HL-60 (cell line): ENCODE measurements at regions not wholly inside any gene's neighbourhood (a gene's known extent, or its start where the extent isn't known, plus 50 kb on each side); places are given as distances from the start of the nearest gene placed in this dataset.

Experiments used
- DNase-seq, 2 experiments: peaks; one replicate each; pipeline ENCODE4 v3.0.0-alpha.2; 2010 to 2020; ENCODE audit warnings: low read depth in 1 of 2, low spot score in 1 of 2
- H3K27ac ChIP-seq: fragments of 250-450 bp; sonication (Bioruptor Pico); replicated peaks from 2 replicates; pipeline ENCODE4 v1.5.1; 2020; ENCODE audit warnings: mild to moderate bottlenecking, moderate library complexity
- H3K27me3 ChIP-seq: fragments of 250-450 bp; sonication (Bioruptor Pico); 2 replicates; pipeline ENCODE4 v1.5.1; 2021; ENCODE audit warnings: mild to moderate bottlenecking, moderate library complexity; ENCODE audit not compliant: insufficient read depth, poor library complexity, severe bottlenecking
- H3K4me3 ChIP-seq: replicated peaks from 2 replicates; pipeline ENCODE4 v1.5.1; 2011; ENCODE audit warnings: mild to moderate bottlenecking, control low read depth, low read length; ENCODE audit not compliant: insufficient read depth
- GABPA ChIP-seq: IDR thresholded peaks from 2 replicates; pipeline ENCODE4 v1.6.1; 2012; ENCODE audit warnings: low read depth
- POLR2AphosphoS5 ChIP-seq: IDR thresholded peaks from 2 replicates; pipeline ENCODE4 v1.6.1; 2012; ENCODE audit warnings: low read depth
- SPI1 ChIP-seq: IDR thresholded peaks from 2 replicates; pipeline ENCODE4 v1.6.1; 2012; ENCODE audit warnings: low read depth, mild to moderate bottlenecking, borderline replicate concordance
- TF ChIP-seq, protein P1 (sequence below): IDR thresholded peaks from one replicate; pipeline ENCODE4 v1.5.1; 2011; ENCODE audit warnings: low read length, control low read depth, inconsistent platforms; ENCODE audit not compliant: insufficient read depth
- TF ChIP-seq, protein P2 (sequence below): IDR thresholded peaks from 2 replicates; pipeline ENCODE4 v1.6.1; 2012; ENCODE audit warnings: low read depth; ENCODE audit not compliant: insufficient replicate concordance

DNA sequence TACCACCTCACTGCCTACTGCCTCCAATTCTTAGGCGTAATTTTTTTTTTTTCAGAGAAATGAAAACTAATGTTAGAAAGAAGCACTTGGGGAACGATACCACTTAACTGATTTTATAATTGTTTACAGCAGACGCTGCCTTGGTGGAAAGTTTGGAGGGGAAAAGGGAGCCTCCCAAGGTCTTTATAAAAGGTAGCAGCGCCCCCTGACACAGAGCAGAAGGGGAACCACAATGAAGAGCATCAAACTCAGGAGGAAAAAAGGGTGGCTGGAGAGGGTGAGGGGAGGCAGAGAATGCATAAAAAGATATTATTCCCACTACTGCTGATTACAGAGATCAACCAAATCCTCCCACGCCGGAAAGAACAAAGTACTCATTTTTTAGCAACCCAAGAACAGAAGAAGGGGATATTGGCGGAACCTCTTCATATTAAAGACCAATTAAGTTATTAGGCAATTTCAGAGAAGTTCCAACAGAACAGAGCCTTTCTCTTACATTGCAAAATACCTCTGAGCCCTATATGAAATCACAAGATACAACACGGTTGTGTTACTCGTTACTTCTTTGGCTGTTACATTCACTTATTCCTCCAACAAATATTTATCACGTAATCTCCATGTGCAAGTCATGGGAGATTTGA lies 135.8 kb downstream of the TEX36 start:
- Histone ChIP-seq H3K4me3 (no peak overlapping the region), H3K27me3 (no peaks in the 10 kb centered on the region), H3K27ac (no peak overlapping the region)
- DNase-seq = no peak
- TF ChIP-seq, protein P1, sequence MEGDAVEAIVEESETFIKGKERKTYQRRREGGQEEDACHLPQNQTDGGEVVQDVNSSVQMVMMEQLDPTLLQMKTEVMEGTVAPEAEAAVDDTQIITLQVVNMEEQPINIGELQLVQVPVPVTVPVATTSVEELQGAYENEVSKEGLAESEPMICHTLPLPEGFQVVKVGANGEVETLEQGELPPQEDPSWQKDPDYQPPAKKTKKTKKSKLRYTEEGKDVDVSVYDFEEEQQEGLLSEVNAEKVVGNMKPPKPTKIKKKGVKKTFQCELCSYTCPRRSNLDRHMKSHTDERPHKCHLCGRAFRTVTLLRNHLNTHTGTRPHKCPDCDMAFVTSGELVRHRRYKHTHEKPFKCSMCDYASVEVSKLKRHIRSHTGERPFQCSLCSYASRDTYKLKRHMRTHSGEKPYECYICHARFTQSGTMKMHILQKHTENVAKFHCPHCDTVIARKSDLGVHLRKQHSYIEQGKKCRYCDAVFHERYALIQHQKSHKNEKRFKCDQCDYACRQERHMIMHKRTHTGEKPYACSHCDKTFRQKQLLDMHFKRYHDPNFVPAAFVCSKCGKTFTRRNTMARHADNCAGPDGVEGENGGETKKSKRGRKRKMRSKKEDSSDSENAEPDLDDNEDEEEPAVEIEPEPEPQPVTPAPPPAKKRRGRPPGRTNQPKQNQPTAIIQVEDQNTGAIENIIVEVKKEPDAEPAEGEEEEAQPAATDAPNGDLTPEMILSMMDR = no peak
- TF ChIP-seq SPI1 (no peak), GABPA (no peak), POLR2AphosphoS5 (no peak)
- TF ChIP-seq, protein P2, sequence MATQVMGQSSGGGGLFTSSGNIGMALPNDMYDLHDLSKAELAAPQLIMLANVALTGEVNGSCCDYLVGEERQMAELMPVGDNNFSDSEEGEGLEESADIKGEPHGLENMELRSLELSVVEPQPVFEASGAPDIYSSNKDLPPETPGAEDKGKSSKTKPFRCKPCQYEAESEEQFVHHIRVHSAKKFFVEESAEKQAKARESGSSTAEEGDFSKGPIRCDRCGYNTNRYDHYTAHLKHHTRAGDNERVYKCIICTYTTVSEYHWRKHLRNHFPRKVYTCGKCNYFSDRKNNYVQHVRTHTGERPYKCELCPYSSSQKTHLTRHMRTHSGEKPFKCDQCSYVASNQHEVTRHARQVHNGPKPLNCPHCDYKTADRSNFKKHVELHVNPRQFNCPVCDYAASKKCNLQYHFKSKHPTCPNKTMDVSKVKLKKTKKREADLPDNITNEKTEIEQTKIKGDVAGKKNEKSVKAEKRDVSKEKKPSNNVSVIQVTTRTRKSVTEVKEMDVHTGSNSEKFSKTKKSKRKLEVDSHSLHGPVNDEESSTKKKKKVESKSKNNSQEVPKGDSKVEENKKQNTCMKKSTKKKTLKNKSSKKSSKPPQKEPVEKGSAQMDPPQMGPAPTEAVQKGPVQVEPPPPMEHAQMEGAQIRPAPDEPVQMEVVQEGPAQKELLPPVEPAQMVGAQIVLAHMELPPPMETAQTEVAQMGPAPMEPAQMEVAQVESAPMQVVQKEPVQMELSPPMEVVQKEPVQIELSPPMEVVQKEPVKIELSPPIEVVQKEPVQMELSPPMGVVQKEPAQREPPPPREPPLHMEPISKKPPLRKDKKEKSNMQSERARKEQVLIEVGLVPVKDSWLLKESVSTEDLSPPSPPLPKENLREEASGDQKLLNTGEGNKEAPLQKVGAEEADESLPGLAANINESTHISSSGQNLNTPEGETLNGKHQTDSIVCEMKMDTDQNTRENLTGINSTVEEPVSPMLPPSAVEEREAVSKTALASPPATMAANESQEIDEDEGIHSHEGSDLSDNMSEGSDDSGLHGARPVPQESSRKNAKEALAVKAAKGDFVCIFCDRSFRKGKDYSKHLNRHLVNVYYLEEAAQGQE = no peak

DNA sequence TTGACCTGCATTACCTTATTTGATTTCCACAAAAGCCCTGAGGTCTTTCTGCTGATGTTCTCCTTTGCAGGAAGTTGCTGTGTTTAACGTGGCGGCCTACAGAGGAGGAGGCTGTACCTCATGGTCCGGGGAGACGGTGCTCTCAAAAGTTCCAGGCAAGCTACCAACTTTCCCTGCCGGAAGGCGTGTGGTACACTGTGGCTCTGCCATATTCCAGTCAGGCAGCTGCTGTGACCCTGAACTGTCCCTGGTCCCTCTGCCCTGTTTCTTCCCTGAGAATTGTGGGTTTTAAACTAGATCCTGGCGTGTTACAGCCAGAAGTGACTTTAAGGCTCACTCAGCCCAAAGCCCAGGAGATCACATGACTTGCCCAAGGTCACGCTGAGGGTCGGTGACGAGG lies 139.2 kb downstream of the TEX36 start:
- peaks cover 3% of the 10 kb centered on the region for H3K27me3 ChIP-seq
- TF ChIP-seq GABPA = no peak
- TF ChIP-seq, protein P1 = no peak
- TF ChIP-seq, protein P2 = no peak
- no peak for TF ChIP-seq POLR2AphosphoS5
- TF ChIP-seq SPI1 = no peak
- no peak overlapping the region for H3K27ac ChIP-seq
- no peak for DNase-seq
- H3K4me3 ChIP-seq = no peak overlapping the region

DNA sequence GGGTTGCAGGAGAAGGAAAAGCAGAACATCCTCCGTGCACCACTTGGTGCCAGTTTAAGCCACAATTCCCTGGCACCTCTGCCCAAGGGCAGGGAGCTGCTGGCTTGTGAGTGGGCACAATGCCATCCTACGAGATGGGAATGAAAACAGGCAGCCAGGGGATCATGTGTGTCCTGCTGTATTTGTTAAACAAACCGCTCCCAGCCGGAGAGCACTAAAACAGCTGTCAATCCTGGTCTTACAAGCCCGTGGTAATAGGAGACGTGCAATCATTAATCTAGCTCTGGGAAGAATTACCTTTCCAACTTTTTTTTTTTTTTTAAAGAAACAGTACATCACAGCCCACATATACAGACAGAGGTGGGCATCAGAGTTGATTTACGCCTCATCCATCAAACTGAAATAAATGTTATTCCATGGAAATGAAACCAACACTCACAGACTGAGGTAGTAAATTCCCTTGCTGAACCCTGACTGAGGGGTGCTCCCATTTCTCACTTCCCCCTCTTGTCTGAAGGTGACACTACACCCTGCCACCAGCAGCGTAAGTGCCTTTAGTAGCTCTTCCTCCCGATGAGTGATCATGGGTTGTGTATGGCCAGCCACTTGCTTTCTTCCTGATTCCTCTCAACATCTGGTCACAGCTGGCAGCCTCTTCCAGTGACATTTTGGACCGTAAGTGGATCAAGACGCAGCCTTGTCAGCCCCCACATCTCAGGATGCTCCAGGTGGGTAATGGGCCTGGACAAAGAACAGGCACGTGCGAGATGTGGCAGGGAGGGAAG lies 143.8 kb downstream of the TEX36 start:
- Histone ChIP-seq H3K4me3 (no peak overlapping the region), H3K27ac (no peak overlapping the region), H3K27me3 (peaks cover 3% of the 10 kb centered on the region)
- DNase-seq = no peak
- TF ChIP-seq SPI1 (no peak), POLR2AphosphoS5 (no peak), GABPA (no peak)
- TF ChIP-seq, protein P2 = no peak
- TF ChIP-seq, protein P1 = no peak
